ENCODE measurements at regions not wholly inside any gene's neighbourhood (a gene's known extent, or its start where the extent isn't known, plus 50 kb on each side); places are given as distances from the start of the nearest gene placed in this dataset.

- DNase-seq (ENCODE audit: low spot score), result no peak
These were observed 289.1 kb upstream of the SORCS1 start for GRCh38 chr10:107453561-107453960.

- no peak for DNase-seq (ENCODE audit: low spot score)
These were observed 286.5 kb upstream of the SORCS1 start for GRCh38 chr10:107451047-107451446.

GRCh38 chr10:107450056-107450455 is 285.6 kb upstream of the SORCS1 start:
- DNase-seq (ENCODE audit: low spot score), result no peak

GRCh38 chr10:107444443-107444842 is 279.9 kb upstream of the SORCS1 start:
- DNase-seq (ENCODE audit: low spot score), result no peak

GRCh38 chr10:107443813-107444212 is 279.3 kb upstream of the SORCS1 start:
- DNase-seq (ENCODE audit: low spot score), result no peak

- DNase-seq (ENCODE audit: low spot score), result no peak
These were observed 278.8 kb upstream of the SORCS1 start for GRCh38 chr10:107443326-107443725.

- DNase-seq (ENCODE audit: low spot score), result no peak
These were observed 277.6 kb upstream of the SORCS1 start for GRCh38 chr10:107442035-107442505.

- no peak for DNase-seq (ENCODE audit: low spot score)
These were observed 276.2 kb upstream of the SORCS1 start for GRCh38 chr10:107440741-107441140.

GRCh38 chr10:107437921-107438320 is 273.4 kb upstream of the SORCS1 start:
- no peak for DNase-seq (ENCODE audit: low spot score)

- no peak for DNase-seq (ENCODE audit: low spot score)
These were observed 272.1 kb upstream of the SORCS1 start for GRCh38 chr10:107436568-107436967.

- DNase-seq (ENCODE audit: low spot score), result no peak
These were observed 270.3 kb upstream of the SORCS1 start for GRCh38 chr10:107434854-107435253.

- DNase-seq (ENCODE audit: low spot score), result no peak
These were observed 269.7 kb upstream of the SORCS1 start for GRCh38 chr10:107434201-107434600.

GRCh38 chr10:107433605-107434004 is 269.1 kb upstream of the SORCS1 start:
- no peak for DNase-seq (ENCODE audit: low spot score)

- DNase-seq (ENCODE audit: low spot score), result no peak
These were observed 265.9 kb upstream of the SORCS1 start for GRCh38 chr10:107430446-107430845.

GRCh38 chr10:107427016-107427415 is 262.5 kb upstream of the SORCS1 start:
- DNase-seq (ENCODE audit: low spot score), result no peak

GRCh38 chr10:107425931-107426553 is 261.5 kb upstream of the SORCS1 start:
- no peak for DNase-seq (ENCODE audit: low spot score)

GRCh38 chr10:107424628-107425027 is 260.1 kb upstream of the SORCS1 start:
- DNase-seq (ENCODE audit: low spot score), result no peak

- no peak for DNase-seq (ENCODE audit: low spot score)
These were observed 259.4 kb upstream of the SORCS1 start for GRCh38 chr10:107423903-107424302.

- no peak for DNase-seq (ENCODE audit: low spot score)
These were observed 258.2 kb upstream of the SORCS1 start for GRCh38 chr10:107422681-107423080.

- DNase-seq (ENCODE audit: low spot score), result no peak
These were observed 255.7 kb upstream of the SORCS1 start for GRCh38 chr10:107420196-107420595.

GRCh38 chr10:107418085-107418806 is 253.7 kb upstream of the SORCS1 start:
- DNase-seq (ENCODE audit: low spot score), result no peak

- no peak for DNase-seq (ENCODE audit: low spot score)
These were observed 252.9 kb upstream of the SORCS1 start for GRCh38 chr10:107417446-107417845.

GRCh38 chr10:107415446-107415845 is 250.9 kb upstream of the SORCS1 start:
- no peak for DNase-seq (ENCODE audit: low spot score)

- no peak for DNase-seq (ENCODE audit: low spot score)
These were observed 249.5 kb upstream of the SORCS1 start for GRCh38 chr10:107413971-107414370.
